ENCODE measurements at regions not wholly inside any gene's neighbourhood (a gene's known extent, or its start where the extent isn't known, plus 50 kb on each side); places are given as distances from the start of the nearest gene placed in this dataset.

DNA sequence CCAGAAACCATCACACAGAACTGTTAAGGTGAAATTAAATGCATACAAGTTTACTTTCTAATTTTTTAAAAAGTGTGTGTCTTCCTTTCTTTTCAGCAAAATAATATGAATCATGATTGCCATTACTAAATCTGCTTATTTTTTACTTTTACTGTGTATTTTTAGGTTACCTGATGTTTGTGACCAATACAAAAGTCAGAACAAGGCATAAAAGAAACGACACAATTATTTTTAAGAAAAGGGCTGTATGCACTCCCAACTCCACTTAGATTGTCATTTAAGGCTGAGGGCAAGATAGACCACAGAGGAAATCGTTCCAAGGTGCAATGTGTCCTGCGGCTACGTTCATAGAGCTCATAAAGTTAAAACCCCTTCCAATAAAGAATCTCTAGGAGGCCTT is 797.0 kb downstream of the TDRD15 start:
- DNase-seq (ENCODE audit: low read depth in 2 of 2): no peak
- TF ChIP-seq CTCF (IDR thresholded peaks at IDR 0.05; ENCODE audit: low read depth, low read length): no peak
- H3K4me3 ChIP-seq (replicated peaks in 1 of 2; ENCODE audit: low read depth in 2 of 2, low read length in 2 of 2): no peak overlapping the region

- no peak for DNase-seq (ENCODE audit: low read depth in 2 of 2)
- no peak for TF ChIP-seq CTCF (IDR thresholded peaks at IDR 0.05; ENCODE audit: low read depth, low read length)
- H3K4me3 ChIP-seq (replicated peaks in 1 of 2; ENCODE audit: low read depth in 2 of 2, low read length in 2 of 2): no peak overlapping the region
Measured at GRCh38 chr2:21924640-21925285, 801.0 kb downstream of the TDRD15 start.

DNA sequence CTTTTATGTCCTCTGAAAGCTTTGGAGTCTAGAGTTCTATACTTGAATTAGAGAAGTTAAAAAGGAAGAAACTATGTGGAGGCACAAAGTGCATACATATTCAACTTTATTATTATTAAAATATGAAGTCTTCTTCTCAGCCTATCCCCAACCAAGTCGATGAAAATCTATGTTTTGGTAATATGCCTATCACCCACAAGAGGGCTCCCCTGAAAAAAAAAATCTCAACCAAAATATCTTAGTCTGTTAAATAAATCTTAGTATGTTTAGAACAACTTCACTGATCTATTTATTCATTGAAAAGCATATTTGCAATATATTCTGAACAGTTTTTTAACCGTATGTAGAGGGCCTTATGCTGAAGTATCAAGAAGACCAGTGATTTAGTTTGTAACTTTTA is 804.5 kb downstream of the TDRD15 start:
- no peak overlapping the region for H3K4me3 ChIP-seq (replicated peaks in 1 of 2; ENCODE audit: low read depth in 2 of 2, low read length in 2 of 2)
- DNase-seq (ENCODE audit: low read depth in 2 of 2): peak in 1 of 2 donors; percentile 12
- TF ChIP-seq CTCF (IDR thresholded peaks at IDR 0.05; ENCODE audit: low read depth, low read length): peak; percentile 13

- no peak for TF ChIP-seq CTCF (IDR thresholded peaks at IDR 0.05; ENCODE audit: low read depth, low read length)
- DNase-seq (ENCODE audit: low read depth in 2 of 2): no peak
- no peak overlapping the region for H3K4me3 ChIP-seq (replicated peaks in 1 of 2; ENCODE audit: low read depth in 2 of 2, low read length in 2 of 2)
Measured at GRCh38 chr2:21930226-21930625, 806.5 kb downstream of the TDRD15 start.

DNA sequence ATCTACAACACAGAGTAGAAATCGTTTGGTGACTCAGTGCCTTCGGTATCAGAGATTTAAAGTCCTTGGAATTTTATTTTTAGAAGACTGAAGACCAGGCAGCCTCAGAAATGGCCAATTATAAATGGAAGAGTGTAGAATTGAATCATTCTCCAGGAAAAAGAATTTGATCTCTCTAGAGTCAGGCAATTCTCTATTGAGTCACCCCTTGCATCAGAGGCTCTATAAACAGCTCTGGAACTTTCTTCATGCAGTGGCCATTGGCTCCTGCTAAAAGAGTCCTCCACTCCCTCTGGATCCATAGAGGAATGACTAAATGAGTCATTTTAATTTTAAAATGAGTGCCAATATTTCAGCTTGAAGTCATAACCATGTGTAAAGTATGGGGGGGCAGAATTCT is 816.2 kb downstream of the TDRD15 start:
- peak in 1 of 2 donors; percentile 56 for DNase-seq (ENCODE audit: low read depth in 2 of 2)
- no peak for TF ChIP-seq CTCF (IDR thresholded peaks at IDR 0.05; ENCODE audit: low read depth, low read length)
- H3K4me3 ChIP-seq (replicated peaks in 1 of 2; ENCODE audit: low read depth in 2 of 2, low read length in 2 of 2): no peak overlapping the region

DNA sequence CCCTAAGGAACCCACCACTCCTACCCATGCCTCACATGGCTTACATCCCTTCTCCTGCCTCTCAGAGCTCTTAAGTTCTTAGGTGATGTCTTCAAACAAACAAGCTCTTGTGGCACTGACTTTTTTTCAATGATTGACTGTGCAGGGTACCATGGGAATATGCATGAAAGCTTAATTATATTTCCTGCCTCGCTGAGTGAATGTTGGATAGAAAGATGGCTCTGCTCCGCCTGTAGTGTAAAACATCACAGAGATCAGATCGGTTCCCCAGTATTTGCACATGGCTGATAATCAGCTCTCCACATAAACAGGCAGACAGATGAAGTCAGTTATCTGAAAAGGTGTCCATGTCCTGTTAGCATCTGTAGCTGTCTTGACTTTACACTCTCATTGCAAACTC is 820.8 kb downstream of the TDRD15 start:
- no peak overlapping the region for H3K4me3 ChIP-seq (replicated peaks in 1 of 2; ENCODE audit: low read depth in 2 of 2, low read length in 2 of 2)
- no peak for TF ChIP-seq CTCF (IDR thresholded peaks at IDR 0.05; ENCODE audit: low read depth, low read length)

GRCh38 chr2:21945658-21946057 is 821.9 kb downstream of the TDRD15 start:
- H3K4me3 ChIP-seq (replicated peaks in 1 of 2; ENCODE audit: low read depth in 2 of 2, low read length in 2 of 2): no peak overlapping the region
- DNase-seq (ENCODE audit: low read depth in 2 of 2): no peak
- TF ChIP-seq CTCF (IDR thresholded peaks at IDR 0.05; ENCODE audit: low read depth, low read length): no peak

More for the DNA sequence above, 820.8 kb downstream of the TDRD15 start:
- DNase-seq (ENCODE audit: low read depth in 2 of 2): no peak

Measured in cardiac fibroblast (primary cell).